Prostate gland (tissue), 2 donors: ENCODE measurements at regions not wholly inside any gene's neighbourhood (a gene's known extent, or its start where the extent isn't known, plus 50 kb on each side); places are given as distances from the start of the nearest gene placed in this dataset.

Experiments used
- DNase-seq: peaks from one replicate; pipeline ENCODE4 v3.0.0-alpha.2; 2019; ENCODE audit warnings: low spot score
- H3K27ac ChIP-seq, 2 donors: fragments of 200-600 bp; sonication (generic); 2 replicates each; pipeline ENCODE4 v1.5.1; 2017 to 2019
- H3K27me3 ChIP-seq: fragments of 200-600 bp; sonication (generic); replicated peaks from 2 replicates; pipeline ENCODE4 v1.5.1; 2019; ENCODE audit not compliant: insufficient read depth
- H3K36me3 ChIP-seq, 2 donors: fragments of 200-600 bp; sonication (generic); 1 replicate in 1 of 2; 2 replicates in 1 of 2; pipeline versions ENCODE4 v1.5.1 to v1.8.1; 2017 to 2019
- H3K4me1 ChIP-seq: fragments of 200-600 bp; sonication (generic); replicated peaks from 2 replicates; pipeline ENCODE4 v1.5.1; 2019
- H3K4me3 ChIP-seq, 2 donors: fragments of 200-600 bp; sonication (generic); 2 replicates each; pipeline ENCODE4 v1.5.1; 2017 to 2019
- H3K9me3 ChIP-seq: fragments of 200-600 bp; sonication (generic); 2 replicates; pipeline ENCODE4 v1.5.1; 2017
- POLR2A ChIP-seq: fragments of 450-650 bp; IDR thresholded peaks from one replicate; pipeline ENCODE4 v1.6.1; 2016; ENCODE audit warnings: antibody characterized with exemption, mild to moderate bottlenecking
- POLR2AphosphoS5 ChIP-seq: sonication (generic); formaldehyde crosslinking; IDR thresholded peaks from one replicate; pipeline ENCODE4 v1.6.1; 2017; ENCODE audit warnings: antibody characterized with exemption
- WGBS: methylation state at CpG from one replicate; pipeline ENCODE4 v1.1.5; 2018; 5-methylcytosine and 5-hydroxymethylcytosine counted together
- intact Hi-C: fragments of 100-400 bp; cut with DNase I; formaldehyde crosslinking; loops from one replicate; pipeline ENCODE4 v1.14.2; 2022
- TF ChIP-seq, protein P1 (sequence below), 4 experiments: fragments of 200-600 bp in 2 of 4; fragments of 450-650 bp in 2 of 4; sonication (generic) in 2 of 4; IDR thresholded peaks; 1 replicate in 3 of 4; 2 replicates in 1 of 4; pipeline ENCODE4 v1.5.1; 2016 to 2019; ENCODE audit warnings: antibody characterized with exemption in 4 of 4, mild to moderate bottlenecking in 2 of 4, moderate library complexity in 2 of 4

DNA sequence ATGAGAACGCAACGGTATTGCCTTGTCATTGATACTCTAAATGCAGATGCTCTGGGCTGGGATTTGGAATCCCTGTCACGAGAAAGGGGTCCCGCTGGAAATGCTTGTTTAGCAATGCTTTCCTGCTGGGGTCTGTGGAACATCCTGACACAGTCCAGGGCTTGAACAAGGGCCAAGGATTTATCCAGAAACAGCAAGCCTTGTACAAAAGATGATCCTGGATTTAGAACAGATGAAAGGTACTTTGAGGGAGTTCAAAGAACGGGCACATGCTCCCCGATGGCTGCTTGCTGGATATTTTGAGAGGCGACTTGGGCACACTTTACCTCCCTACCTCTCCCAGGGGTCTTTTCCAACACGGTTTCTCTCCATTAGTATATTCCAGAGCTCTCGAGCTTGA, 108.1 kb upstream of the CELF4 start:
- DNase-seq: no peak
- no peaks in the 10 kb centered on the region for H3K9me3 ChIP-seq
- no peak for TF ChIP-seq POLR2A
- TF ChIP-seq POLR2AphosphoS5: no peak
- TF ChIP-seq, protein P1, sequence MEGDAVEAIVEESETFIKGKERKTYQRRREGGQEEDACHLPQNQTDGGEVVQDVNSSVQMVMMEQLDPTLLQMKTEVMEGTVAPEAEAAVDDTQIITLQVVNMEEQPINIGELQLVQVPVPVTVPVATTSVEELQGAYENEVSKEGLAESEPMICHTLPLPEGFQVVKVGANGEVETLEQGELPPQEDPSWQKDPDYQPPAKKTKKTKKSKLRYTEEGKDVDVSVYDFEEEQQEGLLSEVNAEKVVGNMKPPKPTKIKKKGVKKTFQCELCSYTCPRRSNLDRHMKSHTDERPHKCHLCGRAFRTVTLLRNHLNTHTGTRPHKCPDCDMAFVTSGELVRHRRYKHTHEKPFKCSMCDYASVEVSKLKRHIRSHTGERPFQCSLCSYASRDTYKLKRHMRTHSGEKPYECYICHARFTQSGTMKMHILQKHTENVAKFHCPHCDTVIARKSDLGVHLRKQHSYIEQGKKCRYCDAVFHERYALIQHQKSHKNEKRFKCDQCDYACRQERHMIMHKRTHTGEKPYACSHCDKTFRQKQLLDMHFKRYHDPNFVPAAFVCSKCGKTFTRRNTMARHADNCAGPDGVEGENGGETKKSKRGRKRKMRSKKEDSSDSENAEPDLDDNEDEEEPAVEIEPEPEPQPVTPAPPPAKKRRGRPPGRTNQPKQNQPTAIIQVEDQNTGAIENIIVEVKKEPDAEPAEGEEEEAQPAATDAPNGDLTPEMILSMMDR (IDR thresholded peaks at IDR 0.05): no peak
- no peak overlapping the region for H3K27ac ChIP-seq
- no peaks in the 10 kb centered on the region for H3K27me3 ChIP-seq
- no peaks in the 10 kb centered on the region for H3K36me3 ChIP-seq
- intact Hi-C loops: no loop called here
- H3K4me1 ChIP-seq: no peaks in the 10 kb centered on the region
- H3K4me3 ChIP-seq: no peak overlapping the region
- 77% methylated on average over 9 of the region's 9 CpGs for WGBS

DNA sequence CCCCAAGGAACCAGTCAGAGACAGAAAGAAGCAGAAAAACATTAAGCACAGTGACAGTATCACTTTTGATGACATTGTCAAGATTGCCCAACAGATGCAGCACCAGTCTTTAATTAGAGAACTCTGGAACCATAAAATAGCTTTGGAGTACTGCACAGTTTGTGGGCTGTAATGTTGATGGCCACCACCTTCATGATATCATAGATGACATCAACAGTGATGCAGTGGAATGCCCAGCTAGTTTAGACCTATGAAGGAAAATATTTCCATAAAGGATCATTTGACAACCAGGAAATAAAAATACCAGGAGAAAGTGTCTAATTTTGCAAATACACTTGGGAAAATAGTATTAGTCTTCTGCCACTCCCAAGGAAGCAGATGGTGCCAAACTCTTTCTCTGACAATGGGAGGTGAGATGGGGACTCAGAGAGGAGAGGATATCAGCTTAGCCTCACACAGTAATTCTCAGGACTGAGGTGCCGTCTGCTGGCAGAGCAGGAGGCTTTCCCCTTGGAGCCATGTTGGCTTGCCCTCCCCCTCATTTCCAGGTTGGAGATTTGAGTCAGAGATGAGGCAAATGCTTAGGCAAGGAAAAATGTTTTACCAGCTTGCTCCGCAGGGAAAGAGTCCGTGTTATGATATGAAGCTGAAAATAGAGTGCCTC, 107.5 kb upstream of the CELF4 start:
- WGBS: 88% methylated on average over 3 of the region's 3 CpGs
- Histone ChIP-seq H3K4me1 (no peaks in the 10 kb centered on the region), H3K9me3 (no peaks in the 10 kb centered on the region), H3K27ac (no peak overlapping the region), H3K27me3 (no peaks in the 10 kb centered on the region), H3K4me3 (no peak overlapping the region), H3K36me3 (no peaks in the 10 kb centered on the region)
- no peak for DNase-seq
- intact Hi-C loops: no loop called here
- no peak for TF ChIP-seq POLR2A

DNA sequence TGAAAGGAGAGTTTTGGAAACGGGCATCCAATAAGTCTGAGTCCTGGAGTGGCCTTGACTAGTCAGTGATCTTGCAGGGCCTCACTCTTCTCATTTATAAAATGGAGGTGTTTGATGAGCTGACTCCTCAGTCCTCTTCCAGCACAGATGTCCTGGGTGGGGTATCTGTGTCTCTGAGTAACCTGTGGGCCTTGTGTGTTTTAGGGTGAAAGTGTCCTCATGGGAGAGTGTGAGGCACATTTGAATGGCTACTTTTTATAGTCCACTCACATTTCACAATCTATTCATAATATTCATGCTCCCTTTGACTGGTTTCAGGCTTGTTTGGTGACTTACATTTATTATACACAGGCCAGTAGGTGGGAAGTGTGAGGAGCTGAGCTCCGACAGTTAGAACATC, 106.4 kb upstream of the CELF4 start:
- Histone ChIP-seq H3K27ac (no peak overlapping the region), H3K36me3 (no peaks in the 10 kb centered on the region), H3K4me1 (no peaks in the 10 kb centered on the region), H3K27me3 (no peaks in the 10 kb centered on the region), H3K9me3 (no peaks in the 10 kb centered on the region), H3K4me3 (no peak overlapping the region)
- WGBS: 90% methylated on average over 2 of the region's 2 CpGs
- intact Hi-C loops: no loop called here
- no peak for DNase-seq
- TF ChIP-seq, protein P1 (IDR thresholded peaks at IDR 0.05): no peak
- TF ChIP-seq POLR2A: no peak
- TF ChIP-seq POLR2AphosphoS5: no peak

DNA sequence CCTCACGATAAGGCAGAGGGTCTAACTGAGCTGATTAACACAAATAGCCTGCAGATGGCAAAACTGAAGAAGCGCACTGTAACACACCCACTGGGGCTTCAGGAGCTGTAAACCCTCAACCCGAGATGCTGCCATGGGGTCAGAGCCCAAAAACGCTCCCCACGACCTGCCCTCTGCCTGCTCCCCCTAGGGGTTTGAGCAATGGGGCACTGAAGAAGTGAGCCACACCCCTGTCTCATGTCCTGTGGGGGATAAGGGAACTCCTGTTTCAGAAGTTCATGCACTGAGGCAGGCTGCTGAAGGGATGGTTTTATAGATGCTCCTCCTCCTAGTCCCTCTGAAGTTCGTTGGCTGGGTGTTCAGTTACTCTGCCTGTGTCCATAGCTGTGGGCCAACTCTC, 105.9 kb upstream of the CELF4 start:
- intact Hi-C loops: no loop called here
- 91% methylated on average over 6 of the region's 6 CpGs for whole genome bisulfite sequencing
- Histone ChIP-seq H3K4me1 (no peaks in the 10 kb centered on the region), H3K36me3 (no peaks in the 10 kb centered on the region), H3K27me3 (no peaks in the 10 kb centered on the region), H3K27ac (no peak overlapping the region), H3K4me3 (no peak overlapping the region), H3K9me3 (no peaks in the 10 kb centered on the region)
- no peak for TF ChIP-seq POLR2AphosphoS5
- TF ChIP-seq, protein P1 (IDR thresholded peaks at IDR 0.05): no peak
- no peak for TF ChIP-seq POLR2A
- DNase-seq: no peak

DNA sequence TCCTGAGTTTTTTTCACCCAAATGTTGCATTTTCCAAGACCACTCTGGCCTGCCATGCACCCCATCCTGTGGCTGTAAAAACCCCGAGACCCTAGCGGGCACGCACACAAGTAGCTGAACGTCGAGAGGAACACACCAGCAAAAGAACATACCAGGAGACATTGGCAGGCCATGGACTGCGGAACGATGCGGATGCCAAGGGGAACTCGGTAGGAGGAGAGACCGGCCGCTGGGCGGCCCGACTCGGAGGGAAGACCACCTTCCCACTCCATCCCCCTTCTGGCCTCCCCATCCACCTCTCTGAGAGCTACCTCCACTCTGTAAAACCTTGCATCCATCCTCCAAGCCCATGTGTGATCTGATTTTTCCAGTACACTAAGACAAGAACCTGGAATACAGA, 105.5 kb upstream of the CELF4 start:
- TF ChIP-seq POLR2A: no peak
- TF ChIP-seq POLR2AphosphoS5: no peak
- TF ChIP-seq, protein P1 (IDR thresholded peaks at IDR 0.05): no peak
- Histone ChIP-seq H3K36me3 (no peaks in the 10 kb centered on the region), H3K9me3 (no peaks in the 10 kb centered on the region), H3K4me1 (no peaks in the 10 kb centered on the region), H3K27ac (no peak overlapping the region), H3K27me3 (no peaks in the 10 kb centered on the region), H3K4me3 (no peak overlapping the region)
- whole genome bisulfite sequencing: 96% methylated on average over 14 of the region's 14 CpGs
- DNase-seq: no peak
- intact Hi-C loops: no loop called here
